Hematopoietic multipotent progenitor cell treated with erythropoietin and hydrocortisone succinate and interleukin-3 and kit ligand, for 8 days (in vitro differentiated cells): ENCODE measurements at regions not wholly inside any gene's neighbourhood (a gene's known extent, or its start where the extent isn't known, plus 50 kb on each side); places are given as distances from the start of the nearest gene placed in this dataset.

ENCODE experiments used
- DNase-seq: peaks from one replicate; pipeline ENCODE4 v3.0.0-alpha.2; 2015

- no peak for DNase-seq
Measured at GRCh38 chr13:99027661-99028425, 50.0 kb upstream of the DOCK9 start.

- DNase-seq: peak; percentile 67
Measured at GRCh38 chr13:99028890-99029289, 51.0 kb upstream of the DOCK9 start.

GRCh38 chr13:99029576-99029975 lies 51.7 kb upstream of the DOCK9 start:
- DNase-seq: no peak

GRCh38 chr13:99030326-99030725 lies 52.5 kb upstream of the DOCK9 start:
- no peak for DNase-seq

GRCh38 chr13:99031832-99032231 lies 54.0 kb upstream of the DOCK9 start:
- no peak for DNase-seq

- peak; percentile 64 for DNase-seq
Measured at GRCh38 chr13:99033814-99034213, 56.0 kb upstream of the DOCK9 start.

GRCh38 chr13:99034333-99035085 lies 56.6 kb upstream of the DOCK9 start:
- no peak for DNase-seq

- no peak for DNase-seq
Measured at GRCh38 chr13:99035715-99036114, 57.9 kb upstream of the DOCK9 start.

- DNase-seq: no peak
Measured at GRCh38 chr13:99037756-99038155, 59.9 kb upstream of the DOCK9 start.

- DNase-seq: no peak
Measured at GRCh38 chr13:99039718-99040280, 61.9 kb upstream of the DOCK9 start.

- no peak for DNase-seq
Measured at GRCh38 chr13:99040536-99041131, 62.8 kb upstream of the DOCK9 start.

- no peak for DNase-seq
Measured at GRCh38 chr13:99041337-99041736, 63.5 kb upstream of the DOCK9 start.

- DNase-seq: no peak
Measured at GRCh38 chr13:99041788-99042187, 63.9 kb upstream of the DOCK9 start.

GRCh38 chr13:99042521-99043250 lies 64.8 kb upstream of the DOCK9 start:
- DNase-seq: no peak

- DNase-seq: no peak
Measured at GRCh38 chr13:99043831-99044231, 66.0 kb upstream of the DOCK9 start.

- DNase-seq: no peak
Measured at GRCh38 chr13:99044764-99045163, 66.9 kb upstream of the DOCK9 start.

- no peak for DNase-seq
Measured at GRCh38 chr13:99045396-99045795, 67.5 kb upstream of the DOCK9 start.

GRCh38 chr13:99046851-99047250 lies 69.0 kb upstream of the DOCK9 start:
- no peak for DNase-seq

- no peak for DNase-seq
Measured at GRCh38 chr13:99050983-99051488, 73.2 kb upstream of the DOCK9 start.

- no peak for DNase-seq
Measured at GRCh38 chr13:99051768-99052455, 74.0 kb upstream of the DOCK9 start.

GRCh38 chr13:99053636-99054233 lies 75.9 kb upstream of the DOCK9 start:
- peak; percentile 99 for DNase-seq

- no peak for DNase-seq
Measured at GRCh38 chr13:99055281-99055680, 77.4 kb upstream of the DOCK9 start.
